HG02759 (cell line): ENCODE measurements at regions not wholly inside any gene's neighbourhood (a gene's known extent, or its start where the extent isn't known, plus 50 kb on each side); places are given as distances from the start of the nearest gene placed in this dataset.
"Not testable (repeated sequence)": the region's sequence is repeated elsewhere in the genome, so short reads cannot be mapped to it uniquely, and the experiment has no call there.

Source experiments
- ATAC-seq: cut with Tn5 transposase; IDR thresholded peaks from one replicate; pipeline ENCODE4 v1.9.1; 2021; ENCODE audit warnings: mild to moderate bottlenecking, moderate library complexity; ENCODE audit not compliant: unreplicated experiment

- not testable (repeated sequence) for ATAC-seq
These were observed 199.1 kb downstream of the GJA1 start for GRCh38 chr6:121634586-121634985.

GRCh38 chr6:121635355-121635754, 199.9 kb downstream of the GJA1 start:
- no peak for ATAC-seq

DNA sequence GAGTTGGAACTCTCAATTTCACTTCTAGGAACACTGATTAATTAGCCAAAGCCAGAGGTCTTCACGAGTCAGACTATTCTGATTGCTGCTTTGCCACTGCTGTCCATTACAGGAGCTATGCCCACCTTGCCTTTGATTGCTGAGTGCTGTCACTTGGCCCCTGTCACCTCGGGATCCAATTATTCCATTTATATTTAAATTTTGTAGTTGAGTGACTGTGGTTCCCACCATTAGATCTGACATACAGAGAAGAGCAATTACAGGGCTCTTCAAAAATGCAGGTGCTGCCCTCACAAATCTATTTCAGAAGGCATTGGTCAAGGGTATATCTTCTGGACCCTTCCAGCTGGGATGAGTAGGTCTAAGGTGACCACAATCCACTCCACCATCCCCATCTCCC, 200.8 kb downstream of the GJA1 start:
- ATAC-seq, result not testable (repeated sequence)

DNA sequence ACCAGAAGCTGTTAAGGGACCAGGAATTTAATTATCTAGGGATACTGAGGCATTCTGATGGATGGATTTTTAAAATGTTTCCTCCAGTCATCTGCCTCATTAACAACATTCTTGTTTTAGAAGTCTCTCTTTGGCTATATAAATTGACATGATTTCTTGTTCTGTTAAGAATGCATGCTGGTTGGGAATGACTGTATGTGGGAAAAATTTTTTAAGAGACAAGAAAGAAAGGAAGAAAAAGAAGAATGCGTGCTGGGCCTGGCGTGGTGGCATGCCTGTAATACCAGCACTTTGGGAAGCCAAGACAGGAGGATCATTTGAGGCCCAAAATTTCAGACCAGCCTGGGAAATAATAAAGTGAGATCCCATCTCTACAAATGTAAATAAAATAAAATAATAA, 203.6 kb downstream of the GJA1 start:
- ATAC-seq, result no peak

GRCh38 chr6:121641158-121641557, 205.7 kb downstream of the GJA1 start:
- no peak for ATAC-seq

GRCh38 chr6:121645100-121645745, 209.8 kb downstream of the GJA1 start:
- no peak for ATAC-seq

DNA sequence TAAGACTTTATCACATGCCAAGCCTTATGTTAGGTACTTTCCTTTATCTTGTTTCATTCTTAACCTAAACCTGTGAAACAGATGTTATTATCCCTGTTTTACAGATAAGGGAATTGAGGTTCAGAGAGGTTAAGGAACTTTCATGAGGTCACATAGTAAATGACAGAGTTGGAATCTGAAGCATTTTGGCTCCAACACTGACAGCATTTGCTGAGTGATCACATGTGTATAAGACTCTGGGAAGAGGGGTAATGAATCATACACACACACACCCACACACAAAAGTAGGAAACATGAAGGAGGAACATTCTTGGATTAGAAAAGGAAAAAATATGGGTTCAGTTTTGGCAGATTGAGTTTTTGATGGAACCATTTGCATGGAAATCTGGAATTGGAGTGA, 212.5 kb downstream of the GJA1 start:
- no peak for ATAC-seq

DNA sequence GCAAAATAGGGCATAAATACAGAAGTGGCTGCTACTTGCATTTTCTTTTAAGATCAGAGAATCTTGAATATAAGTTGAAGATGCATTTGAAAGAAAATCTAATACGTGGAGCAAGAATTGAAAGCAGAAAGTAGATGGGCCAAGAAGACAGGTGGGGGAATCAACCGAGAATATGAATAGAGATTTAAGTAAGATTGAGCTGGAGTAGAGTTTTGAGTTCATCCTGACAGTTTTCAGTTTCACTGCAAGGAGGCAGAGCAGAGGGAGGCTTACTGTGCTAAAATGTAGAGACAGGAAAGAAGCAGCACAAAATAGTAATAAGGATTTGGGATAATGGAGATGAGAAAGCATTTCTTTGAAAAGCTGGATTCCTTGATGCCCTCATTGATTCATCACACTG, 214.5 kb downstream of the GJA1 start:
- ATAC-seq, result no peak

GRCh38 chr6:121651420-121651819, 216.0 kb downstream of the GJA1 start:
- no peak for ATAC-seq

DNA sequence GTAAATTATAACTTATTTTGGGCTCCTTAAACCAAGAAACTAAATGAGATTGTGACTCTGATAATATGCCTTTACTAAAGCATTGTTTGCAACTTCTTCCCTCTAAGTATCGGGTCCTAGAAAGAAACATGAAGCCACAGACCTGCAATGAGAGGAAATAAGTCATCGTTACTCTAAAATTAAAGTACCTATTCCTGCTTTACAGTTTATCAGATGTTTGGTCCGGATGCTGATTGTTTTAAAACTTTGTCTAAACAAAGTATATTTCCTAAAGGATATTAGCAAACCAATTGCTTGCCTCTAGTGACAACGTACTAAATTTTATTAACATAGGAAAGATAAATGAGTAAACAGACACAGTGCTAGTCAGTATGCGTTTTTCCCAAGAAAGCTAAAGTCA, 216.8 kb downstream of the GJA1 start:
- no peak for ATAC-seq

GRCh38 chr6:121652726-121653623, 217.5 kb downstream of the GJA1 start:
- ATAC-seq, result no peak

DNA sequence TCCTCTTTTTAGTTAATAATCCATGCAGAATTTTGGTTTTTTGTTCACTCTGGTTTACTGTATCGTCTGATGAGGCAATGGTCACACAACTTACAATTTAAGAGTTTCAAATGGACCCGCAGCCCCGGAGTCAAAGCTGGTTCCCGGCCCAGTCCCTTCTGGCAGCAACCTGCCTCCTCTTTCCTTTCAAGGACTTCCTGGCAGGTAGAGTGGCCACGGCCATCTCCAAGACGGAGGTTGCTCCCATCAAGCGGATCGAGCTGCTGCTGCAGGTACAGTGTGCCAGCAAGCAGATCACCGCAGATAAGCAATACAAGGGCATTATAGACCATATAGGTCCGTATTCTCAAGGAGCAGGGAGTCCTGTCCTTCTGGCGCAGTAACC, 218.2 kb downstream of the GJA1 start:
- no peak for ATAC-seq

GRCh38 chr6:121657972-121658371, 222.5 kb downstream of the GJA1 start:
- ATAC-seq, result no peak

DNA sequence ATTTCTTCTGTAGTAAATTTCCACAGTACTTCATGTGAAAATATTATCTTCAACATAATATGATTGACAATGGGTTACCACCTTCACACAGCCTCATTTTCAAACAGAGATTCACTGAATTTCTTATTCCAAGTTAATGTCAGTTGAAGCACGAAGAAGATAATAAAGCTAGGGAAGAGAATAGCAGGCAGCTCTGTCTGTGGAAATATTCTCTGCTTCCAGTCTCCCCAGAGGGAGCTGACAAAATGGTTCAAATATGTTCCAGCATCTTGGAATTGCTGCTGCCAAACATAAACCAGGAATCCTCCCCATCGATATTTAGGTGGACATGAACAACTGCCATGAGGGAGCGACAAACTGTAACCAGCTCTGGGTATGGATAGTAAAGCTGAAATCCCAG, 224.8 kb downstream of the GJA1 start:
- no peak for ATAC-seq

- ATAC-seq, result no peak
These were observed 227.9 kb downstream of the GJA1 start for GRCh38 chr6:121663292-121663810.

DNA sequence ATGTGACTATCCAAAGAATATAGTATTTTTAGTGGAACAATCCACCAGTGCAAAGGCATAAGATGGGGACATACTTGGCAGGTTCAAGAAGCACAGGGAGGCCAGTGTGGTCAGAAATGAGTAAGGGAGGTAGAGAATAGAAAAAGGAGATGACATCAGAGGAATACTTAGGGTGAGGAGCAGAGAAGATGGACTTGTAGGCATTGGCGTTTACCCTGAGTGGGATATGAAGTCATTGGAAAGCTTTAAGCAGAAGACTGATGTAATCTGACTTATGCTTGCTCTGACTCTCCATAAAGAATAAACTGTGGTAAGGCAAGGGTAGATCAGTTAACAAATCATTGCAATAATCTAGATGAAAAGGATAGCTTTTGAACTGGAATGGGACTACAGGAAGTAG, 228.7 kb downstream of the GJA1 start:
- no peak for ATAC-seq

GRCh38 chr6:121666814-121667213, 231.4 kb downstream of the GJA1 start:
- ATAC-seq, result no peak

DNA sequence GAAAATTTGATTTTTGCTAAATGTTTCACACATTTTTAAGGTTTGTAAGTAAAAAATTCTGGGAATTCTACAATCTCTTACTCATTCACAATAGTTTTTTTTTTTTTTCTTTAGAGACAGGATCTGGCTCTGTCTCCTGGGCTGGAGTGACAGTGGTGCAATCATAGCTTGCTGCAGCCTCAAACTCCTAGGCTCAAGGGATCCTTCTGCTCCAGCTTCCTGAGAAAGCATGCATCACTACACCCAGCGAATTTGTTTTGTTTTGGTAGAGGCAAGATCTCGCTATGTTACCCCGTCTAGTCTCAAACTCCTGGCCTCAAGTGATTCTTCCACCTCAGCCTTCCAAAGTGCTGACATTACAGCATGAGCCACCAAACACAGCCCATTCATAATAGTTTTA, 232.8 kb downstream of the GJA1 start:
- ATAC-seq, result no peak

DNA sequence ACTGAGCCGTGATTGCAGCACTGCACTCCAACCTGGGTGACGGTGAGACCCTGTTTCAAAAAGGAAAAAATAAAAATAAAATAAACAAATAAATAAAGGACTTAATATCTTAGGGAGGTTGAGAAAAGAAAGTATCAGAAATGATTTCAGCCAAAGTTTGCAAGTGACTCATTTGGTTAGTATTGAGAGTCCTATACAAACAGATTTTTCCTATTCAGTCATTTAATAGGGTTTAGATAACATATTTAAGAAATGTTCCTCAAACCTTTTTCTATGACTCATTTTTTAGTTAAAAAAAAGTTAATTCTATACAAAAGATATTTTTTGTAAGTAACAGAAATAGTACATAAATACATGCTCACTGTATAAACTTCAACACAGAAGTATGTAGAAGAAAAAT, 235.1 kb downstream of the GJA1 start:
- no peak for ATAC-seq

DNA sequence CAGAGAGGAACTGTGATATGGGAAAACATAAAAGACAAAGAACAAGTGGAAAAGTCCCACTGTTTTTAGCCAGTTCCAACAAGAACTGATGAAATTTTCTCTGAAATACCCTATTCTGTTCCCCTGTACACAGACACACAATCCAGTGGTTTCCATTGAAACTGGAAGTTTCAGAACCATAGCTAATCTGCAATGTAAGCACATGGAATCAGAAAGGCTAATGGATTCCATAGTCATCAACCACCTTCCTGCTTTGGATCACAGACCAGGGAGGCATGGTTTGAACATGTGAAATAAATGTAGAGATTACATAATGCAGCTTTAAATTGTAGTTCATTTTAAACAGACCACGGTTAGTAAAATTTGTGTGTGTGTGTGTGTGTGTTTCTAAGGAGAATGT, 242.1 kb downstream of the GJA1 start:
- no peak for ATAC-seq

DNA sequence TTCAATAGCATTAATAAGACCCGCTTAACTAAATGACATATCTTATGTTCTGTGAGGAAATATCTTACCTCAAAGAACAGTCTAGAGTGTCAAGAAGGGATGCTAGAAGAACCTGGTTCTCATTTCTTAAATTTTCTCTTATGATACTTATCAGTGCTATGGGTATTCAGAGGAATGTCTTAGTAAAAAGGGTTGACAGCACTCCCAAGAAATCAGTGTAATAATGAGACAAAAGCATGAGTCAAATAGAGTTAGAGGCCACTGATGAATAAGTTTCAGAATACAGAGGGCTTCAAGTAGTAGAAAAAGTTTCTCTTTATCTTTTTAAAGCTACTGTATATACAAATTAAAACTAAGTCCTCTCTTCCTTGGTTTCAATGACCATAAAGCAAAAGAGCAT, 242.8 kb downstream of the GJA1 start:
- ATAC-seq, result no peak

GRCh38 chr6:121680058-121680457, 244.6 kb downstream of the GJA1 start:
- ATAC-seq, result no peak
